Fibroblast of skin of left quadriceps (primary cell): ENCODE measurements at regions not wholly inside any gene's neighbourhood (a gene's known extent, or its start where the extent isn't known, plus 50 kb on each side); places are given as distances from the start of the nearest gene placed in this dataset.

Experiments used
- DNase-seq, 2 experiments: peaks; one replicate each; pipeline ENCODE4 v3.0.0-alpha.2; 2013; ENCODE audit warnings: low read depth in 2 of 2

- no peak for DNase-seq
These were observed 107.3 kb upstream of the STARD3NL start for GRCh38 chr7:38070718-38071117.

GRCh38 chr7:38086857-38087256 is 91.2 kb upstream of the STARD3NL start:
- no peak for DNase-seq

- peak; percentile 13 to 15 for DNase-seq
These were observed 75.5 kb upstream of the STARD3NL start for GRCh38 chr7:38102507-38102906.

GRCh38 chr7:38105874-38106483 is 72.1 kb upstream of the STARD3NL start:
- DNase-seq, result peak; percentile 14 to 16

GRCh38 chr7:38107486-38107893 is 70.6 kb upstream of the STARD3NL start:
- DNase-seq, result peak; percentile 10

- no peak for DNase-seq
These were observed 66.0 kb upstream of the STARD3NL start for GRCh38 chr7:38112075-38112474.

- no peak for DNase-seq
These were observed 58.0 kb upstream of the STARD3NL start for GRCh38 chr7:38120076-38120475.

GRCh38 chr7:38122501-38122900 is 55.5 kb upstream of the STARD3NL start:
- DNase-seq, result no peak

- no peak for DNase-seq
These were observed 54.6 kb upstream of the STARD3NL start for GRCh38 chr7:38123494-38123893.

- no peak for DNase-seq
These were observed 50.5 kb upstream of the STARD3NL start for GRCh38 chr7:38127216-38128207.
